ENCODE measurements at regions not wholly inside any gene's neighbourhood (a gene's known extent, or its start where the extent isn't known, plus 50 kb on each side); places are given as distances from the start of the nearest gene placed in this dataset.
"Not testable (repeated sequence)": the region's sequence is repeated elsewhere in the genome, so short reads cannot be mapped to it uniquely, and the experiment has no call there.

- no peak for DNase-seq
Observed at GRCh38 chr2:143942486-143942885, 577.4 kb downstream of the ZEB2 start.

GRCh38 chr2:143940720-143941119 is 579.2 kb downstream of the ZEB2 start:
- DNase-seq = no peak

- no peak for DNase-seq
Observed at GRCh38 chr2:143939626-143940330, 580.1 kb downstream of the ZEB2 start.

GRCh38 chr2:143937723-143938350 is 582.1 kb downstream of the ZEB2 start:
- DNase-seq = no peak

- DNase-seq = no peak
Observed at GRCh38 chr2:143936848-143937722, 582.8 kb downstream of the ZEB2 start.

GRCh38 chr2:143936538-143936847 is 583.4 kb downstream of the ZEB2 start:
- DNase-seq = no peak

GRCh38 chr2:143935482-143935752 is 584.5 kb downstream of the ZEB2 start:
- DNase-seq = no peak

- DNase-seq = no peak
Observed at GRCh38 chr2:143934626-143935481, 585.1 kb downstream of the ZEB2 start.

GRCh38 chr2:143933946-143934569 is 585.9 kb downstream of the ZEB2 start:
- no peak for DNase-seq

- no peak for DNase-seq
Observed at GRCh38 chr2:143930891-143931290, 589.0 kb downstream of the ZEB2 start.

GRCh38 chr2:143928613-143929012 is 591.3 kb downstream of the ZEB2 start:
- no peak for DNase-seq

GRCh38 chr2:143928184-143928583 is 591.7 kb downstream of the ZEB2 start:
- DNase-seq = no peak

- no peak for DNase-seq
Observed at GRCh38 chr2:143926736-143927135, 593.2 kb downstream of the ZEB2 start.

- not testable (repeated sequence) for DNase-seq
Observed at GRCh38 chr2:143922261-143922830, 597.6 kb downstream of the ZEB2 start.

- DNase-seq = no peak
Observed at GRCh38 chr2:143918465-143918989, 601.4 kb downstream of the ZEB2 start.

- no peak for DNase-seq
Observed at GRCh38 chr2:143916781-143917180, 603.1 kb downstream of the ZEB2 start.

- DNase-seq = no peak
Observed at GRCh38 chr2:143909577-143910353, 610.2 kb downstream of the ZEB2 start.

- no peak for DNase-seq
Observed at GRCh38 chr2:143908843-143909242, 611.1 kb downstream of the ZEB2 start.

GRCh38 chr2:143907801-143908200 is 612.1 kb downstream of the ZEB2 start:
- DNase-seq = no peak

- no peak for DNase-seq
Observed at GRCh38 chr2:143906850-143907249, 613.1 kb downstream of the ZEB2 start.

- DNase-seq = no peak
Observed at GRCh38 chr2:143905587-143905986, 614.3 kb downstream of the ZEB2 start.
